GM19023 (cell line): ENCODE measurements at regions not wholly inside any gene's neighbourhood (a gene's known extent, or its start where the extent isn't known, plus 50 kb on each side); places are given as distances from the start of the nearest gene placed in this dataset.
"Not testable (repeated sequence)": the region's sequence is repeated elsewhere in the genome, so short reads cannot be mapped to it uniquely, and the experiment has no call there.

ENCODE experiments used
- ATAC-seq: cut with Tn5 transposase; IDR thresholded peaks from one replicate; pipeline ENCODE4 v1.9.1; 2021; ENCODE audit warnings: mild to moderate bottlenecking, moderate library complexity; ENCODE audit not compliant: unreplicated experiment

DNA sequence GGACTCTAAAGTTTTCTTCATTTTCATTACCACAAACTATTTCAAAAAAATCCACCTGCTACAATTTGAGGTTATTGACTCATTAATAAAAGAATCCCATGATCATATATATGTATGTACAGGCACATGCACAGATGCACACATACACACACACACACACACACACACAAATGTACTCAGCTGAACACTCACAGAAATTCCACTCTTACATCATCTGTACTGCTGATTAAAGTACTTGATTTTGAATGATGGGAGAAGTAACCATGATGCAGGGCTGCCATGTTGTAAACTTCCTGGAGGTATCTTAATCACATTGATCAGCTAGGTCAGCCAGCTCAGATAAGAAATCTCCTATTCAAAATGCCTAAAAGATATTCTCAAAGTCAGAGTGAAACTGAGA is 1313.2 kb upstream of the NRXN1 start:
- no peak for ATAC-seq

DNA sequence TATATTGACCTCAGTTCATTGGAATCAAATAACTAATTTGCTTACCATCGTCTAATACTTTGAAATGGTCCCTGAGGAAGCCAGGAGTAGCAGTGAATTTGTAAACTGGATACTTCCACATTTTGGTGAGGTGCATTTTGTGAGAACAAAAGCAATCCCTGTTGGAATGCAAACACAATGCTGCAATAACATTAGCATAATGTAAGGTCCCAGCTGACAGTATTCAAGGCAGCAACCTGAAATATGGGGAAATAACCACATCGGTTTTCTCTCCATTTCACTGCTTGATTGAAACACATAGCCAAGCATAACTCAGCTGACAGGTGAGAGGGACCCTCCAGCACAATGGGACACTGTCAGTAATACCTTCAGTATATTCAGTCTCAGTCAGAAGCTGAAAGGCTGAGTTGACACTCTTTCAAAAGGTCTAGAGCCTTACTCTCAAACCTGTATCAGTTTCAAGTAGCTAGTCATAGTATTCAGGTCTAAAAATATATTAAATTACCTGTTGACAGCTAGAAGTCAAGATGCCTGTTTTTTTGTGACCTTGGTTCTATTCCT is 1311.9 kb upstream of the NRXN1 start:
- ATAC-seq: no peak

DNA sequence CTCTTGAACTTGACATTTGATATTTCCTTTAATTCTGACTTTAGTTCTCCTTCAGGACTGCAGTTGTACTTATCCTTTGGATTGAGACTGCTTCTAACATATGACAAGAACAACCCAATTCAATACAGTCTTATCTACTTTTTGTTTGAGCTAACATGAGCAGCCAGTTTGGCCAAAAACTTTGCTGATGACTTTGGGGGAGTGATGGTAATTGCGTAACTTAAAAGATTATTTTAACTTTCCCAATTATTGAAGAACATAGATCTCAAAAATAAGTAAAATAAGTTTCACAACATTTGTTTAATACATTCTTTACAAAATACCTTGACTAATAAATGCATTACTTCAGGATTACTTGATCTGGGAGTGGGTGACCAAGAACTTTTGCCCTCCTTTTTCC is 1311.1 kb upstream of the NRXN1 start:
- no peak for ATAC-seq

DNA sequence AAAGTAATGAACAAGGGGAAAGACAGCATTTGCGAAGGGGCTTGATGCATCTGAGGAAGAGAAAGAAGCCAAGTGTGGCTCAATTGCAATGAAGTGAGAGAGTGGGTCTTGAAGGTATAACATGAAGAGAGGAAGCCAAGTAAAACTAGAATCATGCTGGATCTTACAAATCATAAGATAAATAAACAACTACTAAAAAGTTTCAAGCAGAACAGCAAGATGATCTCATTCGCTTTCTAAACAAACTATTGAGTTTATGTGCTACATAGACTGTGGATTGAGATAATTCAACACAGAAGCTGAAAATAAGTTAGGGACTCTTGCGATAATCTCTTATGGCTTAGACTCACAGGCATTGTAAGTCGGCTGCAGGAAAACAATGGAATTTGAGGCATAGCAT is 1310.5 kb upstream of the NRXN1 start:
- ATAC-seq: no peak

DNA sequence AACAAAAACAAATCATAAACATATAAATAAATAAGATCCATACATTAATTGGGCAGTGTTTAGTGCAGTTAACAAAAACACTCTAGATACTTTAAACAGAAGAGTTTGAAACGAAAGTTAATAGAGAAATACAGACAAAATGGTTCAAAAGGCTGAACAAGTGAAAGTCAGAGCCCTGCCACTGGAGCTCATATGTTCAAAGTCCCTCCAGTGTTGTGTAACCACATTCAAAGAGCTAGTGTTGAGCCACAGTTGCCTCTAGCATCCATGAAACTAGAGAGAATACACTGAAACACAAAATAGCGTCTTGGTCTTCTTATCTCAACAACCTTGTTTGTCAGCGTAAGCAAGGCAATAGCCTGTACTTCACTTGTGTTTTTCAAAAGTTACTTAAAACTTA is 1309.8 kb upstream of the NRXN1 start:
- ATAC-seq: no peak

DNA sequence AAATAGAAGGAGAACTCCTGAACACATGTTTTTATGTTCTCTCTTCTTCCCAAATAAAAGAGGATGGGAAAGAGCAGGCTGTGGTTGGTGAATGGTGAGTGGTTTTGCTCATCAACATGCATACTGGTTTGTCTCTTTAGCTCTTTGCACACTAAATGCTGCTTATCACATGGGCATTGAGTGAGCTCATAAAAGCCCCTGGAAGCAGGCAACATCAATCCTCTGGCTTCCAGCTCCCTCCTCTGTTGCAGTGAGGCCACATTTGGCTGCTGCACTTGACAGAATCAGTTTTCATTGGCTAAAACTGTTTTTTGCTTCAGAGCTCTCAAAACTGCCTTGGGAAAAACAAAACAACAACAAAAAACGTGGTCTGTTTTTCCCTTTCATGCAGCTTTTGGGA is 1308.2 kb upstream of the NRXN1 start:
- ATAC-seq: no peak

DNA sequence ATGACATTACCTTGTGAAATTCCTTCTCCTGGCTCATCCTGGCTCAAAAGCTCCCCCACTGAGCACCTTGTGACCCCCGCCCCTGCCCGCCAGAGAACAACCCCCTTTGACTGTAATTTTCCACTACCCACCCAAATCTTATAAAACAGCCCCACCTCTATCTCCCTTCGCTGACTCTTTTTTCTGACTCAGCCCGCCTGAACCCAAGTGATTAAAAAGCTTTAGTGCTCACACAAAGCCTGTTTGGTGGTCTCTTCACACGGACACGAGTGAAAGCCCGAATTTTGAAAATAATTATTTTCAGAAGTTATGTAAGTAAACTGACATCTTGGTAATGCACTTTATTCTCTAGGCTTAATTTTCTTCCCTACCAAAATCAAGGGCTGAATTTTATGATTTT is 1305.9 kb upstream of the NRXN1 start:
- ATAC-seq: not testable (repeated sequence)

DNA sequence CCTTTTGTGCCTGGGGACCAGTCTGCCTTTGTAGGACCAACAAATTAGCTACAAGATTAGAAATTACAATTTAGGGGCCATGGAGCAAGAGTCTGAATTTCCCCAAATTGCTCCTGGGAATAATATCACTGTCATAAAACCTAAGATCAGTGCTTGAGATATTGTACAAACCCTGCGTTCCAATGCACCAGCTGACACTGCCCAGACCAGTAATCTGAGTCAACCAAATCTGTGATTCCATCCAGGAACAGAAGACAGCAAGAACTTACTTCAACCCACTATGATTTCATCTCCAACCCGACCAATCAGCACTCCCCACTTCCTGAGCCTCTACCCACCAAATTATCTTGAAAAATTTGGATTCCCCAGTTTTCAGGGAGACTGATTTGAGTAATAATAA is 1305.0 kb upstream of the NRXN1 start:
- no peak for ATAC-seq

DNA sequence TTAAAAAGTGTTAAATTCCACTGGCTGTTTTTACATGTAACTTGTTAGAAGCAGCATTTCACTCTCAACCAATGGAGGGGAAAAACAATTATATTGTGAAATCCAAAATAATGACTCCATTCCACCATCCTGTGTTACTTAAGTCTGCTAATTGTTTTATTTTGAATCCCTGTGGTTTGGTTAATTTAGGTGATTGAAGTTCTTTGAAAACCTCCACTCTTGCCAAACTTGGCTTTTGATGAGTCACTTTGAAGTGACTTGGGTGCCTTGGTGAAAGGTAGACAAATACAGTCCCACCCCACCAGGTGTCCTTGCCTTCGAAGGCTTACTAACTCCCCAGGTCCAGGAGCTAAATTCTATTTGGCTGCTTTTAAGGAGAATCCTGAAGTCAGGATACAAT is 1303.8 kb upstream of the NRXN1 start:
- no peak for ATAC-seq

DNA sequence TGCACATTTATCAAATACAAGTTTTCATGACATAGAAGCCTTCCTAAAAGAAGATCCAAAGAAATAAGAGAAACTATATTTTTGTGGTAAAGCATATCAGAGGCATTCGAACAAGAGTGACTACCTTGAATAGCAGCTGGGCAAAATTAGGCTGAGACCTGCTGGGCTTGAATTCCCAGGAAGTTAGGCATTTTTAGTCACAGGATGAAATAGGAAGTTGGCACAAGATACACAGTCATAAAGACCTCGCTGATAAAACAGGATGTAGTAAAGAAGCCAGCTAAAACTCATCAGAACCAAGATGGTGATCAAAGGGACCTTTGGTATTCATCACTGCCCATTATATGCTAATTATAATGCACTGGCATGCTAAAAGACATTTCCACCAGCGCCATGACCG is 1302.3 kb upstream of the NRXN1 start:
- no peak for ATAC-seq

DNA sequence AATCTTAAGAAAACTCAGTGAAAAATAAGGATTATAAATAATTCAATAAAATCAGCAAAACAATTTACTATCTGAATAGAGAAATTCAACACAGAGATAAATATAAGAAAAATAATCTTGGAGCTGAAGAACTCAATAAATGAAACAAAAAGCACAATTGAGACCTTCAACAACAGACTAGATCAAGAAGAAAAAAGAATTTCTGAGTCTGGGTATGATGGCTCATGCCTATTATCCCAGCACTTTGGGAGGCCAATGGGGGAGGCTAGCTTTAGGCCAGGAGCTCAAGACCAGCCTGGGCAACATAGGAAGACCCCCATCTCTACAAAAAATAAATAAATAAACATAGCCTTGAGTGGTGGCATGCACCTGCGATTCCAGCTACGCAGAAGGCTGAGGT is 1295.7 kb upstream of the NRXN1 start:
- no peak for ATAC-seq

DNA sequence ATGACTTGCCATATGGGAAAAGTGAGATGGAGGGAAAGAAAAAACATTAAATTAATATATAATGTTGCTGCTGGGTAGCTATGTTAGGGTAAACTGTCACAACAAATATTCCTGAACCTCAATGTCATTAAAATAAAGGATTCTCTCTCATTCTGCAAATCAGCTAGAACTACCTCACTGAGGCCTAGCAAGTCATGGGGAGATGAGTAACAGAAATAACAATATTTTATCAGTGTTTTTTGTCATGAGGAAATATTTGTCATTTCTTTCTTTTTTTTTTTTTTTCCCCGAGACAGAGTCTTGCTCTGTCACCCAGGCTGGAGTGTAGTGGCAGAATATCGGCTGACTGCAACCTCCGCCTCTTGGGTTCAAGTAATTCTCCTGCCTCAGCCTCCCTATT is 1282.3 kb upstream of the NRXN1 start:
- no peak for ATAC-seq

DNA sequence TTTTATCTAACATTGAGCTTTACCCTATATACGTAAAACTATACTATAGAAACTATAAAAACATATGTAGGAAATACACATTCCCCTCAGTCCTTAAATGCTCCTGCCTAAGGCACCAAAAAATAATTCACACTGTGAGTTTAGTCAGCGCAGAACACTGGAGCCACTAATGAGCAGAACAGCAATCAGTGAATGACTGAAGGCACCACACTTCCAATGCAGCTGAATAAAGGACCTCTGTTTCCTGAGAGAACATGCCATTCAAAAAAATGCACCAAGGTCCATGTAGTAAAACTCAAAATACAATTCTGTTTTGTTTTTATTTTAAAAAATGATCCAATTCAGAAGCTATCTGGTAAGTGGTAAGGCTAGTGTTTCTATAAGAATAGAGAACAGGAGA is 1280.6 kb upstream of the NRXN1 start:
- no peak for ATAC-seq

DNA sequence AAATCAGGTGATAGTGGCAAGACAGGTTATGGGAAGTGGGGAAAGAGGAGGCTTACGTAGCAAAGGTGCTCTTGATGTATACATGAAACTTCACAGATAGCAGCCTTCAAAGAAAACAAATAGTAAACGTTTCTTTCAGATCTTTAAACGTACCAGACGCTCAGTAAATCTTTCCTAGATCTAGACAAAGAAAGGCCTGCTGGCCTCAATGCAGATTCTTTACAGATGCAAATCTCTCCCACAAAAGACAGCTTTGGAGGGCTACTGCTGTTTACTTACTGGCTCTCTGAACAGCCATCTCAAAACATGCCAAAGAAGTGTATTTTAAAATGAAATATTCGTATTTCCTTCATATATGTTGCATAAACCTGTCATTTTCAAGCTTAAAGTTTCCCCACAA is 1279.9 kb upstream of the NRXN1 start:
- ATAC-seq: no peak

DNA sequence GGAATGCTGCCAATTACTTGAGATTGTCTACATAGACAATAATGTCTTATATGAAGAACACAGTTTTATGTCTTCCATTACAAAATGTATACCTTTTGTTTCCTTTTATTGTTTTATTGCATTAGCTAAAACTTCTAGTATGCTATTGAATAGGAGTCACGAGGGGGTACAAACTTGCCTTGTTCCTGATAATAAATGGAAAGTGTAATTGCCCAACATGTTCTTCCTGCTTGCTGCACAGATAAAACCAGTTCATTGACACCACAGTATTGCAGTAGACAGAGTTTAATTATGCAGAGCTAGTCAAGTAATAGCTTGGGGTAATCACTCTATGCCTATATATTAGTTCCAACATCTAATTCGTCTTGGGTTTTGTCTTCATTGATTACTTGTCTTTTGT is 1276.2 kb upstream of the NRXN1 start:
- no peak for ATAC-seq

DNA sequence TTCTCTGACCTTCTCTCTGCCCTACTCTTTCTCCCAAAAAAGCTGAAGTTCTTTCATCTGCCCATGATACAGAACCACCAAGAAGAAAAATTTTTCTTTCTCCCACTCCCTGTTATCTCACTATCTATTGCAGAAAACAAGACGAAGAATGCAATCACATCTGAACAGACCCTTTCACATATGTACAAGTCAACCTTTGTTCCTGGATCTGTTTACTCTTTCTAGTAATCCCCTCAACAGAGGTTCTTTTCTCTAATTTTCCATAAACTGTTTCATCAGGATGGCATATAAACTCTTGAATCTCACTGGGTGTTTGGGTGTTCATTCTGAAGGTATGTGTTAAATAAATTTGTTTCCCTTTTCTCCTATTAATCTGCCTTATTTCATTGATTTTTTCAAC is 1262.7 kb upstream of the NRXN1 start:
- no peak for ATAC-seq

DNA sequence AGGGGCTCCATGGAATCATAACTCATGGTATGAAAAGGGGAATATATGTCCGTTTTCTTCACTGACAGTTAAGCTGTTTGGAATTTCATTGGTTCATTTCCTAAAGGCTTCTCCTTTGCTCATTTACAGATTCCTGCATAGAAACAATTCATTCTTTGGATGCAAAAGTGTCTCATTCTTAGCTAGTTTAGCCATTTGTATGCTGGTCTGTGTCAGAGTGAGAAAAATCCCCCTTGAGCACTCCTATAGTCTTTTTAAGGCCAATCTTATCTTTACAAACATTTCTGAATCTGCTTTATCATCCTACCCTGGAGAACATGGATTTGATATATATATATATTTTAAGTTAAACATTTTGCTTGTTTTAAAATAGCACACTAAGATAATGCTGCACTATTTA is 1260.9 kb upstream of the NRXN1 start:
- no peak for ATAC-seq

DNA sequence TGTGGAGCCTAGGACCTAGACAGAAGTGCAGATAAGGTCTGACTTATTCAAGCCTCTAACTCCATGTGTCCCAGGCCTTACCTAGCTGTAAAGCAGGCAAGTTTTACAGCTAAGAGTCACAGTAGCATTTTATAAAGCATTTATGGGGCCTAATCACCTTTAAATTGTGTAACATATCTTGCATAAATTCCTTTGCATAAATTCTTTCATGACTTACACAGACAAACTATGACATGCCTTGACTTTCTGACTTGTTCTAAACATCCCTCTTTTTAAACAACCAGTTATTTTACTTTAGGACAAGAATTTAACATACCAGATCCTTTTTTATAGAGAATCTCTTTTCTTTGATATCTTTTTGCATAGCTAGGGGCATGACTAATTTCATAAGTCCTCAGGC is 1257.8 kb upstream of the NRXN1 start:
- no peak for ATAC-seq

DNA sequence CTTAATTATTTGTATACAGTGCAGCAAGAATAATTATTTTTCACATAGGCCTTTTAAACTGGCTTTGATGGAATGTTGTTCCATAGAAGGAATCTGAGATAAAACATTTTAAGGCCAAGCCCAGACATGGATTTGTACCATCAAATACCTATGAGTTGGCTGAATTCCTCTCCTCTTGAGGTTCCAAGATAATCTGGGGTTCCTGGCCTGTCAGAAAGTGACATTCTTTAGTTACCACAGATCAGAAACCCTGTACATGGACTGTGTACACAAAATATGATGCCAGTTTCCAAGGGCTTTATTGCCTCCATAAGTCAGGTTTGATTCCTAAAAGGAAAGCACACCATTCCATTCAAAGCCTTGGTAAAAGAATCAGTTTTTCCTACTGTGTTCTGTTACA is 1256.7 kb upstream of the NRXN1 start:
- ATAC-seq: no peak

DNA sequence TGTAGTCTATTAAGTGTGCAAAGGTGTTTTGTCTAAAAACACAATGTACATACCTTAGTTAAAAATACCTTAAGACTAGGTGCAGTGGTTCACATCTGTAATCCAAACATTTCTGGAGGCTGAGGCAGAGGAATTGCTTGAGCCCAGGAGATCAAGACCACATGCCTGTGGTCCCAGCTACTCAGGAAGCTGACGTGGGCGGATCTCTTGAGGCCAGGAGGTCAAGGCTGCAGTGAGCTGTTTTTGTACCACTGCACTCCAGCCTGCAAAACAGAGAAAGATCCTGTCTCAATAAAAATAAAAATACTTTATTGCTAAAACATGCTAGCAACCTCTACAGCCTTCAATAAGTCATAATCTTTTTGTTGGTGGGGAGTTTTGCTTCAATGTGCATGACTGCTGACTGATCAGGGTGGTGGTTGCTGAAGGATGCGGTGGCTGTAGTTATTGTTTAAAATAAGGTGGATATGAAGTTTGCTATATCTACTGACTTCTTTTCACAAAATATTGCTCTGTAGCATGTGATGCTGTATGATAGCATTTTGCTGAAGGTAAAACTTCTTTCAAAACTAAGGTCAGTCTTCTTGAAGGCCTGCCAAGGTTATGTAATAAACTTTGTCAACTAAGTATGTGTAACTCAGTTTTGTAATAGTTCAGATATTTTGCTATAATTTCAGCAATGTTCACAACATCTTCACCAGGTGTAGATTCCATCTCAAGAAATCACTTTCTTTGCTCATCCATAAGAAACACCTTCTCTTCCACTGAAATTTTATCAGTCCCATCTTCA is 1238.0 kb upstream of the NRXN1 start:
- no peak for ATAC-seq

DNA sequence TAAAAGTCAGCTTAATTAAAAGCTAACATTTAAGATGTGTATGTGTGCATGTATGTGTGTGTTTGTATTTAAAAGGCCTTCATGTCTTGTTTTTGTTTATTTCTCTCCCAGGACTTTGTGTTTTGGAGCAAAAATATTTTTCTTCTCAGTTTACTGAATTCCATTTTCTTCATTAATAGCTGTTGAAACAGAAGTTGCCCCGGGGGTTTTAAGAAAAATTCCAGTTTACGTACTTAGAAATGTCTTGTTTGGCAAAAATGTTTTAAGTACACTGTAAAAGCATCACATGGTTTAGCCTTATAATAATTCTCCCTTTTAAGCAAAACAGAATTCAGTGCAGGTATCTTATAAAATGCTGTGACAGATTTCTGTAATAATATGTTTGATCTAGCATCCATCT is 1233.0 kb upstream of the NRXN1 start:
- no peak for ATAC-seq

DNA sequence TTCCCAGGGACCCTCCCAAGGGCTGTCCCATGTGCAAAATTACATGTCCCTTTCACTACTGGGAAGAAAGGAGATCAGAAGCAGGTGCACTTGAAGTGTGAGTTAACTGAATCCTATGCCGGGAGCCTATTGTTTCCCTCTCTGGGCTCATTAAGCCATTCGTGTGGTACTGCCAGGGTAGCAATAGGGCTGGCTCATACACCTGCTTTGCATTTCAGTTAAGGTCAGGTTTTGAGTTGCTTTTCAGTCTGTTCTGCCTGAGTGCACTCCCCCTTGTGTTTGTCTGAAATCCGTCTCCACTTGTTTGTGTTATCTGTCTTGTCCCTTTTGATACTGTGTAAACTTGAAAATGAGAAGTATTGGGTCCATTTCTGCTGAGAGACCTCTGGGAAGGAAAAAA is 1232.6 kb upstream of the NRXN1 start:
- no peak for ATAC-seq

DNA sequence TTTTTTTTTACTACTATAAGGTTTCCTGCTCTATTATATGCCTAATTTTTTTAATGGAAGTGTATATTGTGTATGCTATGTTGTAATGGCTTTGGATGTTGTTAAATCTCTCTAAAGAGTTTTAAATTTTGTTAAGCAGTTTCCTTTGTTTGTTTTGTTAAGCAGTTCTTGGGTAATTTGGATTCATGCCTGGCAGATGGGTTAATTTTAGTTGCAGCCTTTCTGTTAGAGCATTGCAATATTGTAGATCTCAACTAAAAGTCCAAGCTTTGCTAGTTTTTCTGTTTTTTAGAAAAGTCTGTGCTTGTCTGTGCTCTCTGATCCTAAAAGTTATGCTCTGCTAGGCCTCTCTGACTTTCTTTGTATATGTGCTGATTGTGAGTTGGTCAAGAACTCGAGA is 1229.0 kb upstream of the NRXN1 start:
- ATAC-seq: no peak
